GM10248 (cell line): ENCODE measurements at regions not wholly inside any gene's neighbourhood (a gene's known extent, or its start where the extent isn't known, plus 50 kb on each side); places are given as distances from the start of the nearest gene placed in this dataset.

Source experiments
- CTCF ChIA-PET: fragments of 300-600 bp; sonication (Branson Sonifier 250); formaldehyde crosslinking; extraction: SDS; loops from one replicate; lab custom pipeline; 2021; ENCODE audit warnings: antibody characterized with exemption; lab: Yijun Ruan, JAX
- POLR2A ChIA-PET: fragments of 350-650 bp; sonication (Branson Sonifier 250); formaldehyde crosslinking; extraction: SDS; loops from one replicate; lab custom pipeline; 2020; ENCODE audit warnings: antibody characterized with exemption; lab: Yijun Ruan, JAX
- DNase-seq: peaks from one replicate; pipeline ENCODE4 v3.0.0; 2012; ENCODE audit errors: extremely low spot score
- TF ChIP-seq, protein P1 (sequence below): IDR thresholded peaks from 2 replicates; pipeline ENCODE4 v1.5.1; 2012; ENCODE audit warnings: mild to moderate bottlenecking, low read depth; ENCODE audit errors: extremely low read depth, missing control alignments, control extremely low read depth

DNA sequence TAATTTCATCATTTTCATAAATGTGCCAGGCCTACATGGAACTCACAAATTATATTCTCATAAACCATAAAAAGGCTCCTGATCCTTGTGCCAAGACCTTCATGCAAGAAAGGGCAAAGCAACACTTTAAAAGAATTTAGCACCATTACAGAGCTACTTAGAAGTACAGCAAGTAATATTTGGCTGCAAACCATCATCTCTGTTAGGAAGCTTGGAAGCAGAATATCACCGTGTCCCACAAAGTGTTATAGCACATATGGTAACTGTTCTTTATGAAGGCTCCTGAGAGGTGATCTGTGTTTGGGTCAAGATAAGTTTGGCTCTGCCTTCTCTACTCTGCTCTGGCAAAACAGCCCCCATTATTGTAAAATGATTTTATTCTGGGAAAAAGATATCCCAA is 59.7 kb upstream of the KCNJ3 start:
- TF ChIP-seq, protein P1, sequence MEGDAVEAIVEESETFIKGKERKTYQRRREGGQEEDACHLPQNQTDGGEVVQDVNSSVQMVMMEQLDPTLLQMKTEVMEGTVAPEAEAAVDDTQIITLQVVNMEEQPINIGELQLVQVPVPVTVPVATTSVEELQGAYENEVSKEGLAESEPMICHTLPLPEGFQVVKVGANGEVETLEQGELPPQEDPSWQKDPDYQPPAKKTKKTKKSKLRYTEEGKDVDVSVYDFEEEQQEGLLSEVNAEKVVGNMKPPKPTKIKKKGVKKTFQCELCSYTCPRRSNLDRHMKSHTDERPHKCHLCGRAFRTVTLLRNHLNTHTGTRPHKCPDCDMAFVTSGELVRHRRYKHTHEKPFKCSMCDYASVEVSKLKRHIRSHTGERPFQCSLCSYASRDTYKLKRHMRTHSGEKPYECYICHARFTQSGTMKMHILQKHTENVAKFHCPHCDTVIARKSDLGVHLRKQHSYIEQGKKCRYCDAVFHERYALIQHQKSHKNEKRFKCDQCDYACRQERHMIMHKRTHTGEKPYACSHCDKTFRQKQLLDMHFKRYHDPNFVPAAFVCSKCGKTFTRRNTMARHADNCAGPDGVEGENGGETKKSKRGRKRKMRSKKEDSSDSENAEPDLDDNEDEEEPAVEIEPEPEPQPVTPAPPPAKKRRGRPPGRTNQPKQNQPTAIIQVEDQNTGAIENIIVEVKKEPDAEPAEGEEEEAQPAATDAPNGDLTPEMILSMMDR, result no peak
- CTCF ChIA-PET, result interaction anchor here (1.0 to 1.9 kb wide), 2 partner anchors 13 to 15 kb away, joined by 3 to 7 read pairs; no protein-coding TSS in a partner anchor
- no peak for DNase-seq

DNA sequence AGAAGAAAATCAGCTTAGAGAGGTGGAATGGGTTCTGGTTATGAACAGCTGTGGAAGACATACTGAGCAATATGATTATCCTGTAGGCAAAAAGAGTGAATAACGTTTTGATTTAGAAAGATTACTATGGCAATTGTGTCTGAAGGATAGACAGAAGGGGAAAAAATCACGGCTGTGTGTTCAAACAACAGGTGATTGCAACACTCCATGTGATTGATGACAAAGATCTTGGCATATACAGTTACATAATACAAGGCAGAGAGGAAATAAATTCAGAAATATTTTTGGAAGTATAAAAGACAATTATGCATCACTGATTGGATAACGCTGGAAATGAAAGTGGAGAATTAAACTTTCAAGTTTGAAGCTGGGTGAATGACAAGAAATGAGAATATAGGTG is 58.5 kb upstream of the KCNJ3 start:
- CTCF ChIA-PET, result interaction anchor here (1.9 kb wide), 1 partner anchor 16 kb away, joined by 7 read pairs; no protein-coding TSS in a partner anchor
- TF ChIP-seq, protein P1, result no peak
- no peak for DNase-seq
- POLR2A ChIA-PET, result no interaction called here

More for the DNA sequence above, 59.7 kb upstream of the KCNJ3 start:
- POLR2A ChIA-PET, result no interaction called here
